HG02943 (cell line): ENCODE measurements at regions not wholly inside any gene's neighbourhood (a gene's known extent, or its start where the extent isn't known, plus 50 kb on each side); places are given as distances from the start of the nearest gene placed in this dataset.

Experiments used
- ATAC-seq: cut with Tn5 transposase; IDR thresholded peaks from one replicate; pipeline ENCODE4 v1.9.1; 2021; ENCODE audit warnings: mild to moderate bottlenecking, low read depth, moderate library complexity; ENCODE audit not compliant: unreplicated experiment

DNA sequence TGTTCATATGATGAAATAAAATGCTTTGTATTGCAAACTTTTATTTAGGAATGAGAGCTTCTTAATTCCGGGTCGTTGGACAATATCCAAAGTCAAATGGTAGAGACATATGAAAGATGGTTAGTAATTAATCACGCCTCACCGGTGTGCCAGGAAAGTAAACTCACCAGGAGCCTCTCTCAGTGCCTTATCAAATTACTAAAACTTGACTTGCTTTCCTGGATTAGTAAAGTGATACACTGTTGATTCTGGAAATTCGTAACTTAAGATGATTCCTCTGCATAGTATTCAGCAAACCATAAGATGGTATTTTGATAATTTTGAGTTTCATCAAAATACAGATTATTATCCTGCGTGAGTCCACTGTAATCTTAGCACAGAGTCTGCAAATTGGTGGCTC, 115.2 kb downstream of the PAX1 start:
- no peak for ATAC-seq

DNA sequence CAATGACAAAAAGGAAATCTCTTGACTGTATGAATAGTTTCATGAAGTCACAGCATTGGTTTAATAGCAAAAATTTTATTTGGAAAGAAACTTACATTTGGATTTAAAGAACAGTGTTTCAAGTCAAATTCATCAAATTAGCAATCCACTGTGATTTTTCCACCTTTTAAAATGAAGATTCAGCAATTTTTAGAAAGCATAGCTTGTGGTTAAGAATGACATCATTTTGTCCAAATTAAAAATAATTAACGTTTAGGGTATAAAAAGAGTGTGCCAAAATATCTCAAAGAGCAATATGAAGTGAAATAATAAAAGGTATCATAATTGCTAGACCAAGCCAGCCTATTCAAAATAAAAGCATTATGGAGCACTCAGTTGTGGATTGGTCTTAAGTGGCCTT, 114.6 kb downstream of the PAX1 start:
- no peak for ATAC-seq

DNA sequence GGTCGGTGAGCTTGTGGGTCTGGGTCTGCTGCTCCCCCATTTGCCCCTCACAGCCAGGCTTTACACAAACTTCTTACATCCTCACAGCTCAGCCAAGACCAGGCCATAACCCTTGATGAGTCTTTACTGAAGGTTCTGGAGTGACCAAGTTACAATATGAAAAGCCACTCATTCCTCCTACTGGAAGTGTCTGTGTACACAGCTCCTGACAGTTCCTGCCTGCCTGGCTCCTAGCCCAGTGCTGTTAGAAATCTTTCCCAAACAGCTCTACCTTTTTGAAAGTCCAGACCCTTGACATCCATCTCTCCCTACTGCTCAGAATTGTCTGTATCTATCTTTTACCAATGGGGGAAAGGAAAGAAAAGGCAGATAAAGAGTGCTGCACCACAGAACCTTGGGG, 106.9 kb downstream of the PAX1 start:
- no peak for ATAC-seq

DNA sequence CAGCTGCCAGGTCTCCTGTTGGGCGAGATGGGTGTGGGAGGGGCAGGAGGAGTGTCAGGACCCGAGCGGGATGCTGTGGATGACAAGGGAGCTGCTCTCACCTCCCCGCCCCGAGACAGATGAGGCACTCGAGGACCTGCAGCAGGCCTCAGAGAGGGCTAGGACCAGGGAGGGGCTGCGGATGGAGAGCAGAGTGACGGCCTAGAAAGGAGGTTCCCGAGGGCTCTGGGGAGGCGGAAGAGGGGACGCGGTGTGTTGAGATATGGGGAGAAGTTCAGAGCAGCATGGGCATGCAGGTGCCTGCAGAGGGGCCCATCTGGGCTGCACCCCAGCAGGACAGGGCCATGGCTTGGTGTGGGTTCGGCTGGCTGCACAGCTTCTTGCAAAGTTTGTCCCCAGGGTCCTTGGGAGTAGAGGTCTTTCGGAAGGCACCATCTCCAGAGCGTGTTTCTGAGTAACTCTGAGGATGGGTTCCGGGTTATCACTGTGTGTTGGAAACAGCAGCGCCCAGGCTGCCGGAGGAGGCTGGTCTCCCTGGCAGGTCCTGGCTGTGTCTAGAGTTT, 104.6 kb downstream of the PAX1 start:
- ATAC-seq: no peak

DNA sequence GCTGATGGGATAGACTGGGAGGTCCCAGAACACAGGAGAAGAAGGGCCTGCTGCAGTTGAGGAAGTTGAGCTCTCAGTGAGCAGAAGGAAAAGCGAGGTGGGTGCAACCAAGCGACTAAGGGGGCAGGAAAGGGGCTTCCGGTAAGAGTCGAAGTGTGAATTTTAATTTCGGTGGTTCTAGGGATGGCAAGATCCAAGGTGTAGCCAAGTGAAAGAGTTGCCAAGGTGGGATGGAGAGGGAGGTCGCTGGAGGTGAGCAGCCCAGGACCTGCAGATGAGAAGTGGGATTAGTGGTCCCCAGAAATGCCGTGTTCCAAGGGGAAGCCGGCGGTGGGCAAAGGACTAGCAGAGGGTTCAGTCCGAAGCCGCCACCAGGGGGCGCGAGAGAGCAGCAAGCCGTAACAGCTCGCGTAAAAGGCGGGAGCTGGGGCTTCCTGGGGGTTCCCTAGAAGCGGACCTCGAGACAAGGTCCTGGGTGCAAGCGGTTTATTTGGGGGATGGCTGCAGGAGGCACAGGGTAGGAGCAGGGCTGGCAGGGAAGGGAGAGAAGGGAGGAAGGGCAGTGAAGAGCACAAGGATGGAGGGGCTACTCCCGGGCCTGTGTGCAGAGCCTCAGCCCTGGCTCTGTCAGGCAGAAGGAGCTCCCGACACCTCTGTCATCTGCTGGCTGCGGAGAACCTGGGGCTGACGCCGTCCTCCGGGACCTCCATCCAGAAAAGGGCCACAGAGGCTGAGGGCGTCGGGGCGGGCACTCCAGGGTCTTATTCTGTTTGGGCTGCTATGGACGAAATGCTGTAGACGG, 103.6 kb downstream of the PAX1 start:
- ATAC-seq: no peak

DNA sequence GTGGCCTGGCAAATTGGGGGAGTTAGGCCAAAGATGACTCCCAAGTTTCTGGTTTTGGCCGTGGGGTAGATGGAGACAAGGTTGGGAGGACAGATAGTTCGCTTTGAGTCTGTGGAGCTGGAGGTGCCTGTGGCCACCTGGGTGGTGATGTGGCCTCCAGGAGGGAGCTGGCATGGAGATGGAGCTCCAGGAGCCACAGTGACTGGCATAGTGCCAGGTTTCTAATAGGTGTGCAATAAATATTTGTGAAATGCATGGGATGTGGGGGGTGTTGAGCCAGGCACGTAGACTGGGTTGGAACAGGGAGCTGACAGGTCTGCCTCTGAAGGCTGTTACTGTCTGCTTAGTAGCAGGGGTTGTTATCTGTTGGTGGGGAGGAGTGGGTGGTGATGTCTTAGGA, 102.7 kb downstream of the PAX1 start:
- ATAC-seq: no peak

DNA sequence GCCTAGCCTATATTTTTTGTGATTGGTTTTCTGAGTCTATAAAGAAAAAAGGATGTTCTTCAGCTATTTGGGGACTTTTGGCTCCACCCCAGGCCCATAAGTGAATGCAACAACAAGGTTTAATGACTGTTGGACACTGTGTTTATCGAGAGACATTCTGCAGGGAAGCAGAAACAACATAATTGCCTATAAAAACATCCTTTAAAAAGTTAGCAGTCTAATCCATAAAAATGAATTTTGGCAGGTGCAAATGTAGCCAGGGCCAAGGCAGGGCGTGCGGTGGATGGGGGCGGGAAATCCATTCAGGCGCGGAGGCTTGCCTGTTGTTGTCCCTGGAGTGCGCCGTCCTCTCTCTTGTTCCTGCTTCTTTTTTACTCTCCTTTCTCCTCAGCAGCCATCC, 99.3 kb downstream of the PAX1 start:
- no peak for ATAC-seq

DNA sequence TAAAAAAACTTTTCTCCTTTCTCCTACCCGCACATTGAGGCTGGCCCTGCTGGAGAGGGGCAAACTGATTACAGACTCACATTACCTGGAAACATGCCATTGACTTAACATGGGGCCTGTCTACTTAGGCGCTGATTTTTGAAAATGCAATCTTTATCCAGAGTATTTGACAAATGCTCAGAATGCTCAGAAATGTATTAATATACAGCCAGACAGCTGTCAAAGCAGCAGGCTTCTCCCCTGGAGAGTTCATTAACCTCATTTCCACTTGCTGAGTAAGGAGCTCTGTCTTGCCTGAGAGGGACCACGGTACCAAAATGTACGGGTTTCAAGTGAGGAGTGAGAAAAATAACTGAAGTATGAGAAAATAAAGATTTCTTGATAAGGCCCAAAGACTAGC, 95.7 kb downstream of the PAX1 start:
- ATAC-seq: no peak

DNA sequence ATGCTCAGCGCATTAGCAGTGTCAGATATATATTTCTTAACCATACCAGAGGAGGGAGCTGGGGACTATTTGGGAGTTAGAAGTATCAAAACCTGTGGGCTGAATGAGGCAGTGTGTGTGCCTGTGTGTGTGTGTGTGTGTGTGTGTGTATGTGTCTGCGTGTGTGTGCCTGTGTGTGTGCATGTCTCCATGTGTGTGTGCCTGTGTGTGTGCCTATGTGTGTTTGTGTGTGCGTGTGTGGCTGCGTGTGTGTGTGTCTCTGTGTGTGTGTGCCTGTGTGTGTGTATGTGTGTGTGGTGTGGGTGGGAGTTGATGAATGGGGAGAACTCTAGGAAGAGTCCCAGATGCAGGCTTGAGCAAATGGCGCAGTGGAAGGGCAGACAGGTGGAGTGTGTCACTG, 92.9 kb downstream of the PAX1 start:
- ATAC-seq: no peak

DNA sequence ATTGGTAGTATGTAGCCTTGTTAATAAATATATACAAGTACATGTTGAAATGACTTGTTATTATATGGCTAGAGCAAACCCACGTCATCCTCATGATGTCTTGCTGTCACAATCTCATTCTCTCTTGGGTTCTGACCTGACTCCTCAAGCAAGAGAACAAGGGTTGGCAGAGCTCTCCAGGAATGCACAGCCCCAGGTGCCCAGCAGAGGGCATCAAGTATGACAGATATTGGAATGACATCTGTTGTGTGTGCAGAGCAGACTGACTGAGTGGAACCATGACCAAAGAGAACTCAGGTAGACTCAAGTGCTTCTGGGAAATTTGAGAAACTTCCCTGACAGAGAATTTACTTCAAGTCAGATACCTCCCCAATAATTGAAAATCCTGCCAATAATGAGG, 90.6 kb downstream of the PAX1 start:
- ATAC-seq: no peak

DNA sequence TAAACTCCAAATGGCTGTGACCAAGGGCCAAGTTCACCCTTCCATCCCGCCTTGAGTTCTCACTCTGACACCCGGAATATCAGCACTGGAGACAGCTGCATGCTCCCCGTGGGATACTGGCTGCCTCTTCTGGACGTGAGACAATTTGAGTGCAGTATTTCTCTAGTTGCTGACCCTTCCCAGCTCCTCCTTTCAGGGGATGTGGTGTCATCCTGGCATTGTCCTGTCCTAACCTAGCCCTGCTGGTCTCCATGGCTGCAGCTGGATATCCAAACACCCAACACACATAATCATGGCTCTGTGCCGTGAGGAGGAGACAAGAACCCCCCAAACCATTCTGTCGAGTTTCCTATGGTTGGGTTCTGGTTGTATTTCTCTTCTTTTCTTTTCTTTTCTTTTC, 82.6 kb downstream of the PAX1 start:
- no peak for ATAC-seq

DNA sequence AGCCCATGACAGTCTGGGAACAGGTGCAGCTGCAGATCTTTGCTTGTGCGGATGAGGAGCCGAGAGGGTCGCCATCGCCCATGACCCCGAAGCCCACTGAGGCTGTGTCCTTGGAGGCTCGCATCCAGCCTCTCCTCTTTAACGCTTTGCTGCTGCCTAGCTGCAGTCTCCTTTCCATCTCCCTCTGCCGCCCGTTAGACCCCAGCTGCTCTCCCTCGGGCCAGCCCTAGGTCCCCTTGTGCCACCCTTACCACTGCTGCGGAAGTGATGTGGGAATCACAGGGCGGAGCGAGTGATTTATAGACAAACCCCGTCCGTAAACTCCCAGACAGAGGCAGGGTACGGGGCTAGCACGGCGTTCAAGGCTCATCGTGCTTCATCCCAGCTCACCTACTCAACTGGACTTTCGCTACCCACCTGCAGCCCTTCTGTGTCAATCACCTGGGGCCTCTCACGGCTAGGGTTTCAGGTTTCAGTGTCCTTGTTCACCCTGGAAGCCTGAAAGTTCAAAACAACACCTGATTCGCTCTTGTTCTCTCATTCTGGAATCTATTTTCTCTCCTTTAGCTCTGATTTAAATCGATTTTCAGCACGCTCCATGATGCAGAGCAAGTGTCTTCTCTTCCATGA, 76.1 kb downstream of the PAX1 start:
- ATAC-seq: no peak

DNA sequence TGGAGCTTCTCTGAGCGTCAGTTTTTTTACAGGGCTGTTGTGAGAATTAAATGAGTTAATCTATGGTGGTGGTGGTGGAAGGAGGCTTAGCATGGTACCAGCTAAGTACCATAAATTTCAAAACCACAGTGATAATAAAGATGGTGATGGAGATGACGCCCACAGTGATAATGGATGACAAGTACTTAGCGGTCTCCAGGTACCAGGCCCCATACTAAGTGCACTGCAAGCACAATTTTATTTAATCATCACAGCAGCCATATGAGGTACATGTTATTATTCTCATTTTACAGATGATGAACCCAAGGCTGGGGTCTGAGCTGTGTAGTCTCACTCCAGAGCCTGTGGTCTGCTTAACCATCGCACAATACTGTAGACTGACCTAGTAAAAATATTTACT, 75.1 kb downstream of the PAX1 start:
- no peak for ATAC-seq
